Hindlimb muscle (tissue), 1 donor: ENCODE measurements at regions not wholly inside any gene's neighbourhood (a gene's known extent, or its start where the extent isn't known, plus 50 kb on each side); places are given as distances from the start of the nearest gene placed in this dataset.
"Not testable (repeated sequence)": the region's sequence is repeated elsewhere in the genome, so short reads cannot be mapped to it uniquely, and the experiment has no call there.

Source experiments
- DNase-seq: peaks from one replicate; pipeline ENCODE4 v3.0.0-alpha.2; 2013

DNA sequence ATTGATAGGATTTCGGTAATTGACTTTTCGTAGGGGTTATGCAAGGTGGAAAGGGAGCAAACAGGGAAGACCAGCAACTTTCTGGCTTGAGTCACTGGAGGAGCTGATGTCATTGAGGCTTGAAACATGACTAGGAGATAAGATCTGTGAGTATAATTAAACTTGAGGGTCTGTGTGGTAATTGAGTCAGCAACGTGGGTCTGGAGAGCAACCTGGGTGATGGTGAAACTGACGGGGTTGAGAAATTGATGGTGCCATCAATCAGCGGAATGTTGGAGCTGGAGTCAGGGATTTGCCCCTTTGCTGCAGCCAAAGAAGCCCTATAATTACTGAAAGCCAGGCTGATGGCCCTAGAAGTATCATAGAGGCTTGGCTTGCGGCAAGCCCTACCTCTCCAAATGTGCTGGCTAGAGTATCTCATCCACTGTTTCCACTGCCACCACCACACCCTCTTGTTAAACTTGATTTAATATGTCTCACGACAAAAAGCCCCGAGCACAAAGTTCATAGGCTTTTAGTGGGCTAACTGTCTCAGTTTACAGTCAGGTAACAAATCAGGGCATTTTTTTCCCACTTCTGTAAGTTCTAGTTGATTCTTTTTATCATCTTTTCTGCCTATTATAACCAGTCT, 186.9 kb upstream of the ELAC2 start:
- no peak for DNase-seq

DNA sequence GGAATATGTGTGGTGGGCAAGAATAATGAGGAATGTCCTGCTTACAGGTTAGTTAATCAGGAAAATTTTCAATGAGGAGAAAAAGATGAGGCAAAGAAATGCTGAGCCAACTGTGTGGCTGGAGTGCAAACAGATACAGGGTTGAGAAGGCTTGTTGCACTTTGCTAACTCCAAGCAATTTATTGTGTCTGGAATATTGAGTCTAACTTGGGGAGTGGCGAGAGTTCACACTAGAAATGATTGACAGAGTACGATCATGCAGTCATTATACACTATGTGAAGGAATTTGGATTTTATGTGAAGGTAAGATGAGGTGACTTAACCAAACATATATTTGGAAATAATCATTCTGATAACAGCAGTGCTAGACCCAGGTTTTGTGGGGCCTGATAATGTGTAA, 185.0 kb upstream of the ELAC2 start:
- no peak for DNase-seq

DNA sequence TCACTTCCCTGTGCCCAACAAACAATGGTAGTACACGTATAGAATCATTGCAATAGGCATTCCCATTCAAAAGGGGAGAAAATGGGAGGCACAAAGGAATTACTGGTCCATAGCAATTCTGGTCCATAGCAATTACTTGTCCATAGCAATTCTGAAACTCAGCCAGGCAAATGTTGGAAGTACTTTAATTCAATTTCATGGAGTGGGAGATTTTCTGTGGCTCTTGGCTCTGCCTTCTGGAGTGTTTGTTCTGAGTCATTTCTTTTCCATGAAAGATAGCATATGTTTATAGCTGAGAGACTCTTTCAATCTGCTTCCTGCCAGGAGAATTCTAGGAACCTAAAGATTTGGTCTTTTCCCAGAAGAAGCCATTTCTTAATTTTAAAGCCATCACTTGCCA, 182.8 kb upstream of the ELAC2 start:
- DNase-seq: no peak

DNA sequence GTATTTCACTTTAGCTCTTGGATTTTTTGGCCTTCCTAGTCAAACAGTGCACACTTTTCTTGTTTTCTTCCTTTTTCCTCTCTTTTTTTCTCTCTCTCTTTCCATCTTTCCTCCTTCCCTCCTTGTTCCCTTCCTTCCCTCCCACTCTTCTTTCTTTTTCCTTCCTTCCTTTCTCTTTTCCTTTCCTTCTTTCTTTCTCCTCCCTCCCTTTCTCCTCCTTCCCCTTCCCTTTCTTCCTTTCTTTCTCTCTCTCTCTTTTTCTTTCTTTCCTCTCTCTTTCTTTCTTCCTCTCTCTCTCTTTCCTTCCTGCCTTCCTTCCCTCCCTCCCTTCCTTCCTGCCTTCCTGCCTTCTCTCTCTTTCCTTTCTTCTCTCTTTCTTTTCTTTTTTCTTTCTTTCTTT, 181.6 kb upstream of the ELAC2 start:
- DNase-seq: no peak

DNA sequence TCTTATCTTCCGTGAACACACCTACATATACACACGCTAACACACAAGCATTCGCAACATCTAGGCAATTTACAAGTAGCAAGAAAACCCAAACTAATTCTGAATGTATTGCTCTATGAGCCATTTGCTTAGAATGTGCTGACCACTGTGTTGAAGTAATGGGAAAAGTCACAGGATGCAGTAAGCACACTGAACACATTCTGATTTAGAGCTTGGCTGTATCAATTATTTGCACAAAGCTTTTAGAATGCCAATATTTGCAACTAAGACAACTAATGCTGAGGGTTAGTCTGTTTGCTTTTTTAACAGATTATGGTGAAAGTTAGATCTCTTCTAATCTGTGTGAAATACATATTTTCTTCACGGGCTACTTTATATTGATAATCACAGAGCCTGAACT, 179.8 kb upstream of the ELAC2 start:
- no peak for DNase-seq

DNA sequence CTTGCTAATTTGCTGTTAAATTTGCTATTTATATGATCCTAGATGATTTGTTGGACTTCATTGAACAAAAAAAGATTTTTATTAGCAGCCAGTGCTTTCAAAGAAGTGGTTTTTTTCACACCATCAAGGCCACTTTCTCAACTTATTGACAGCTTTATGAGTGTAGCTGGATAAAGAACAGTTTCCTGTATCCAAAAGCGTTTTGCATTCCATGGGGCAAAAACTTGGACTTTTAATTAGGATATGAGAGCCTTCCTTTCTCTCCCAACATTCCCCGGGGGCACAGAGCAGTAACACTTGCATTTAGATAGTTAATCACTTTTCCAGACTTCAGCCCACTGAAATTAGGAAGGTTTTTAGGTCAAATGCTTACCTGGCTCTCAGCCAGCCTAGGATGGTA, 177.1 kb upstream of the ELAC2 start:
- DNase-seq: no peak

DNA sequence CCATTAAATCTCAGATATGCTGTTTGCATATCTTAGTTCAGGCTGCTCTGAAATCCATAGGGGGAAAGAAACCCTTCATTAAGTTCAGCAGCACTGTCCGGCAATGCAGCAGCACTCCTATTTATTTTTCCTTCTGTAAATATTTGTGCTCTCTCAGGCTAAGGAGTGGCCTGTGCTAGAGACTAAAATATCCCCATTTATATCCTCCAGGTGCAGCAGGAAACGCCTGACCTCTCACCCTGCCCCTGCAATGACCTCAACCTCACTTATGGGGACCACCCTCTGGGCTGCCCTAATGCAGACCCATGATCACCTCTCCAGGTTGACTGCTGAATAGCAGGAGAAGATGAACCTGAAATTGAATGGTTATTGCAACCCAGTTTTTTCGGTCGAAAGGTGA, 165.0 kb upstream of the ELAC2 start:
- no peak for DNase-seq

DNA sequence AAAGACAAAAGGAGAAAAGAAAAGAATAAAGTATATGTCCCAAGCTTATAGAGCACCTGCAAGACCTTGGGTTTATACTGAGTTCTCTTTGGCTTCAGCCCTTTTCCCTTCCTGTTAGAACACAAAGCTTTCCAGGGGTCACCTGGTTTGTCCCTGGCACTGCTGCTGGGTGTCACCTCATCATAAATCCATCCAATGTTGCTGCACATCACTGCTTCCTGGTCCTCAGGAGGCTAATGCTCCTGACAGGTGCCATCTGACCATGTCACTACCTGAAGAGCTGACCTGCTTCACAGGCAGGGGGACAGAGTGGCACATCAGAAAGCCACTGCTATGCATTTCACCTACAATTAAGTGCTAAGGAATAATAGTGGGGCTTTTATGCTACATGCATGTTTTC, 164.6 kb upstream of the ELAC2 start:
- DNase-seq: no peak

DNA sequence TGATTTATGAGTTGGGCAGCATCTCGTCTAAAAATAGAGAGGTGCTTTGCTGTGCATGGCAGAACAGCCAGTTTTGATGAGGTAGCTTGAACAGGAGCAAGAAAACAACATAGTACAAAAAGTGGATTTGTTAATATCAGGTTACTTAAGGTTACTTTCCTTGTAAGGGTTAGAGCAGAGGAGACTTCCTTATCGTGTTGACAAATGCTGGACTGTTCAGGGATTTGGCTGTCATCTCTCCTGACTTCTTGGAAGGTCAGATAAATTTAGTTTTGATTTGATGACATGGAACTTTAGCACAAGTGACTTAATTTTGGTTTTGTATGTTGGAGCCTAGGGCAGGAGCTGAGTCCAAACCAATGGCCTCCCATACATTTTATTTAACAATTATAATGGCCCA, 163.9 kb upstream of the ELAC2 start:
- DNase-seq: no peak

DNA sequence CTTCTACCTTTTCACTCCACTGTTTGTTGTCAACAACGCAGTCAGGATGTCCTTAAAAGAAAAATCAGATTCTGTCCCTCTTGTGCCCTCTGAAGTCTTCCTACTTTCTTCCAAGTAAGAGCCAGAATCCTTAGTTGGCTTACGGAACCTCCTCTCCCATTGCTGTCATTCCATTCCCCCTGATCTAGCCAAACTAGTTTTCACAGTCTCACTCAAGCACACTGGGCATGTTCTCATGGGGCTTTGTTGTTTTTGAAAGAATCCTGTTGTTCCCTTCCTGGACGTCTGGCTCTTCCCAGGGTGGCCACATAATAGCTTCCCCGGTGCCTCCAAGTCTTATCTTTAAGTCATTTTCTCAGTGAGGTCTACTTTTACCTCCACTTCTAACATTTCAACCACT, 158.6 kb upstream of the ELAC2 start:
- DNase-seq: no peak

DNA sequence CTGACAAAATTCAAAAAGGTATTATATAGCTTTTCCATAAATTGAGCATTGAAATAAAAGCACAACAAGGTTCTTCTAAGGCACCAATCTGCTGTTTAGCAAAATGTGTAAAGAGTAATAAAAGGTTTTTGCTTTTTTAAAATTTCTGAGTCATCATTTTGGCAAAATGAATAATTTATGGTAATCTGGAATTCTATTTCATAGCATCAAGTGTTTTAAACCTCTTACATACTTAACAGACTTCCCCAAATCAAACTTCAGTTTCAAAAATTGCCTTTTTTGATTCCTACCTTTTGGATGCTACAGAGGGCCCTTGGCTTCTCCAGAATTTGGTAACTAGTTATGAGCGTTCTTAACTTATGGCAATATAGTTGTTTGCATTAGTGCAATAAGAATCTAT, 154.0 kb upstream of the ELAC2 start:
- no peak for DNase-seq

DNA sequence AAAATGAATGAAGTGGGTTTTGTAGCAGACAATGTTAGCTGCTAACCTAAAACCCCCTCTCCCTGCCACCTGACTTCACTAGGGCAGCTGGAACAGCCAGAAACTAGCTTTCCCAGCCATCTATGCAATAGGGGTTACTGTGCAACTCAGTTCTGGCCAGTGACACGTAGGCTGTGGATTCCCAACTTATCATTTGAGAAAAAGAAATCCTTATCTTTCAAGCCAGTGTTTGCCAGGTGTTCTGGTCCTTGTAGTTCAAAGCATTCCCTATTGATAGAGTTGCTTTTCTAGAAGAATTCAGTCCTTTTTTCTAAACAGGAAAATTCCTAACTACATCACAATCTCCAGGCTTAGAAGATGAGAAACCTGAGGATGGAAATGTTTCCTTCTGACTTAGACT, 144.5 kb upstream of the ELAC2 start:
- no peak for DNase-seq

DNA sequence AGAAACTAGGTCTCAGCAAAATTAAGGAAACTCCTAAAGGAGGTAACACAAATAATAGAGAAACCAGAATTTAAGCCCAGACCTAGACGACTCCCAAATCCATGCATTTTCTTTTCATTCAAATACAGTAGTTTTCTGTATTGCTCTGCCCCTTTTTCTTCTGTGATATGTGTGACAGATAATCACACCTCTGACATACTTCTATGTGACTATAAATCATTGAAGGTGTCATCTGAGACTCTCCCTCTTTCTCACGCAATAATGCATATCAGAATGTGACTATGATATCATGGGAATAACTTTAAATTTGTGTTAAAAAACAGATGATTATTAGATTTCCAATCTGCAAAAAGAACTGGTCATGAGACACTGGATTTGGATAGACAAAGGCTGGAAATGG, 143.0 kb upstream of the ELAC2 start:
- DNase-seq: no peak

DNA sequence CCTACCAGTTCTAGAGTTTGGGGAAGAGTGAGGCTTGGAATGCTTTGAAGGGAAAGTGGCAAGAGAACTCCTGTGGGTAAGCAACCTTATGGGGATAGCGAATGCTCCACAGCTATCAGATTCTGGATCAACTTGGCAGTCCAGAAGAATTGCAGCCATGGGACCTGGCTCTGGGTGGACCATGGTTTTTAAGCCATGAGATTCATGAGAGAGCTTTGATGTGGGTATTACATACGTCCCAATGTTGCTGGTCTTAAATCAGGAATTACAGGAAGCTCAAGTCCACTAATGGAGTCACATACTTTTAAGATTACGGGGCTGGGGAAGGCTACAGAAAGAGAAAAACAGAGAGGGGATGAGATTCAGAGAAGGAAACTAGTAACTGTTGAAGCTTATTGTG, 142.5 kb upstream of the ELAC2 start:
- DNase-seq: no peak

DNA sequence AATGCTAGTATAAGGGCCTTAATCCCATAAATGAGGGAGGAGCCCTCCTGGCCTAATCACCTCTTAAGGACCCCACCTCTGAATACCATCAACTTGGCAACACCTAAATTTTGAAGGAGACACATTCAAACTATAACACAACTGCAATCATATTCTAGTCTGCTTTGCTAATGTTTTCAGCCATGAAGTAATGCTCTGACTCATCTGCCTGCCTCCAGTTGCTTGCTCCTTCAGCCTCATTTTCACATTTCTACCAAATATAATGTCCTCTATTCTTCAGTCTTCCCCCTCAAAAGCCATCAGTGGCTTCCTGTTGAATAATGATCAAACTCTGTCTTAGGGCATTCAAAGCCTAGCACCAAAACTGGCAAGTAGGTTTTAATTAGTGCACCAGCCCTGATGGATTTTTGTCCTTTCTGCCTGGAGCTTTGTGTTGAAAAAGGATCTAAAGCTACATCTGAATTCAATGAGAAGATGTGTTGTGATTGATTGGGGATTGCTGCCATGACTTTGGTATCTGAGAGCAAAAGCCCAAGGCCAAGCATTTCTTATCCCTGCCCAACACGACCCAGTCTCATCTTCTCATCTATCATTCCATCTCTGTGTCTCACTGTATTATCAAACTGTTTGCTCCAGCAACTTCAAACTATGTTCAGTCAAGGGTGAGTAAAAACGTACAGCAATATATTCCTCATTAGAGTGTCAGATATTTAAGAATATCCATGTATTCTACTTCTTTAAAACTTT, 140.8 kb upstream of the ELAC2 start:
- no peak for DNase-seq

DNA sequence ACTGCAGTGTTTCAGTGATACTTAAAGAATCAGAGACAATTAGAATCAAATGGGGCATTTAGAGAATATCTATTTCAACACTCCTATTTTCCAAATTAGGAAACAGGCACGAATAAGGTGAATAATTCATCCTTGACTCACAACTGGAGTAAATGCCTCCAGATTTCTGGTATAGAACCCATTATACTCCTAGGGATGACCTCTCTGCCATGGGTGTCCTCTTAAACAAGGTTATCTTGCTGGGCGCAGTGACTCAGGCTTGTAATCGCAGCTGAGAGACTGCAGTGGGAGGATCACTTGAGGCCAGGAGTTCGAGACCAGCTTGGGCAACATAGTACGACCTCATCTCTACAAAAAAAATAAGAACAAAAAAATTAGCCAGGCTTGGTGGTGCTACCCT, 139.8 kb upstream of the ELAC2 start:
- DNase-seq: no peak

DNA sequence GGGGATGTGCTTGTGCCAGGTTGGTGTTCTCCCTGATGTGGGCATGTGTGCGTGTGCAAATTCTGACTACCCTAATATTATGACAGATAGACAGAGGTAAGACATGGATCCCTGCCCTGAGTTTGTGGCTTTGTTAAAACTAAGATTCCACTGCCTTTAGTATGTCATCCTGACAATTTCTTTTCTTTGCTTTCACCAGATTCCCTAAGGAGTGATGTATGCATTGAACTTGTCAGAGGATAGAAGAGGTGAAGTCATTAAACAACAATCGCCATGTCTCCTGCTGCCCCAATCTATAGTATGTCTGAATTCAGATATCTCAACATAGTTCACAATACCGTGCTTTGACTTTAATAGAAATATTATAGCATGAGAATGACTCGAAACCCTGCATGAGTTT, 137.1 kb upstream of the ELAC2 start:
- no peak for DNase-seq

DNA sequence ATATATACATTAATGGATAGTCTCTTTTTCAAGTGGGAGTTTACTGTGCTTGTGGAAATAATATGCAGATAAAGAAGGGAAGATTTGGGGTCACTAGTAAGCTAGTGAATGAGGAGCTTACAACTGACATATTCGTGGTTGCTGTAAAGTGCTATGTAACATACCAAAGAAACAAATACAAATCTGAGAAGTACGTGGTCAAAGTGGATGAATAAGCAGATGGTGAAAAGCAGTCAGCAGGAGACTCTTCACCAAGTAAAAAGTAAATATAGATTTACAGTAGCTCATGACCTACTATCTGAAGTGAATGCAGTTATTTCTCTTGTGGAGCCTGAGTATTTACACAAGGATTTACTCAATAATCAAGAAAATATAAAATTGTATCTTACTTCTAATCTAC, 136.6 kb upstream of the ELAC2 start:
- DNase-seq: no peak

DNA sequence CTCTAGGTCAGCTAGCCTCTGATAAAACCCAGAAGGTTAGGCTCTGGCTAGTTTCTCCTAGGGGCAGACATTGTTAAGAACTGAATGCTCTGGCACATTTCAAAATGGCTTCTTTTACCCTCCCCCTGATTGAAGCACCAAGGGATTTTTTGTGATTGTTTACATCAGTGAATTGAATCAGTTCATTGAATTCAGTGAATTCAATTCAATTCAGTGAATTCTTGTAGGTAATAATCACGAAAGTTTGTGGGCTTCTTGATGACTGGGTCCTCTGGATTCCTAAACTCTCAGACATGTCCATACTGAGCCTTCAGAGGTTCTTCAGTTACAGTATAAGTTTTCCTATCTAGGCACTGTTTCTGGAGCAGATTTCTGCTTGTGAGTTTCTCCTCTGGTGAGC, 135.2 kb upstream of the ELAC2 start:
- DNase-seq: no peak

DNA sequence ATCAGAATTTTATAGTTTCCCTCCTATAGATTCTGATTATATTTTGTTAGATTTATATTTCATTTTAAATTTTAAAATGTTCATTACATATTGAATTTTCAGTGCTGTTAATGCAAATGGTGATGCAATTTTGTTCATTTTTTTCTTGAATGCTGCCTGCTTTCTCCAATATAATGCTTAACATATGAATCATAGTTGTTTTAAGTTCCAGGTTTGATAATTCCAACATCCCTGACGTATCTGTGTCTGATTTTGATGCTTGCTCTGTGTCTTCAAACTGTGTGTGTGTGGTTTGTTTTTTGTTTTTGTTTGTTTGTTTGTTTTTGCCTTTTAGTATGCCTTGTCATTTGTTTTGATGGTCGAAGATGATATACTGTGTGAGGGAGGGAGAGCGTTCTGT, 134.7 kb upstream of the ELAC2 start:
- no peak for DNase-seq

DNA sequence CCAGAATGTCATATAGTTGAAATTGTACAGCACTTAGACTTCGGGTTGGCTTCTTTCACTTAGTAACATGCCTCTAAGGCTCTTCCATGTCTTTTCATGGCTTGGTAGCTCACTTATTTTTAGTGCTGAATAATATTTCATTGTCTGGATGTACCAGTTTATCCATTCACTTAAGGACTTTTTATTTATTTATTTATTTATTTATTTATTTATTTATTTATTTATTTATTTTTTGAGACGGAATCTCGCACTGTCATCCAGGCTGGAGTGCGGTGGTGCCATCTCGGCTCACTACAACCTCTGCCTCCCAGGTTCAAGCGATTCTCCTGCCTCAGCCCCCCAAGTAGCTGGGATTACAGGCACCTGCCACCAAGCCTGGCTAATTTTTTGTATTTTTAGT, 132.9 kb upstream of the ELAC2 start:
- DNase-seq: not testable (repeated sequence)

DNA sequence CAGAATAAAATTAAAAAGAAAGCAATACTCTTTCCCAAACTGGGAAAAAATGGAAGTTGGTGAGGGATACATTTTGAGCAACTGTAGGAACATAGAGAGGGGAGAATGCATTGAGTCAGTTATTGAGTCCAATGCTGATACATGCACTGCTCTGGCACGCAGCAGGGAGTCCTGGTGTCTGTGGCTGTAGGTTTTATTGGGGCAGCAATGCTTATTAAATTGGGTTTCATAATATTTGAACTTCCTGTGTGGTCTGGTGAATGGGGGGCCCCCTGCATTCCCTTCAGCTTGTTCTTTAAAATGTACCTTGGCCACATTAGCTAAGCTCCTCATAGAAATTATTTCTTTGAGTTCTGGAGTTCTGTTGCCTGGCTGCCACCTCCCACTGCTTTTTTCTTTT, 125.2 kb upstream of the ELAC2 start:
- DNase-seq: no peak

DNA sequence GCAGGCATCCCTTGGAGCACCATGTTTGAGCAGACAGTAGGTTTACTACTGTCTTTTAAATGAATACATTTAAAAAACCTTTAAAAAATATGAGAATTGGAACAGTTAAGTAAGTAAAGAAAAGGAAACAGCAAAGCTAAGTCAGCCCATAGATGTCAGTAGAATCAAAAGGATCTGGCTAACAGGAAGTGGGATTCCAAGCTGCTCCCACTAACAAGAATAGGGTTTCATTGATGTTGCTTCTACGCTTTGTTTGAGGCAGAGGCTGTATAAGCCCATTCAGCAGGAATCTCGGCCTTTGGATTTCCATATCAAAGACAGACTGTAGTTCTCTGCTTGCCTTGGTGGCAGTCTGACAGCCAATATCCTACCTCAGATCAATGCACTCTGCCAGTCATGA, 122.9 kb upstream of the ELAC2 start:
- no peak for DNase-seq

DNA sequence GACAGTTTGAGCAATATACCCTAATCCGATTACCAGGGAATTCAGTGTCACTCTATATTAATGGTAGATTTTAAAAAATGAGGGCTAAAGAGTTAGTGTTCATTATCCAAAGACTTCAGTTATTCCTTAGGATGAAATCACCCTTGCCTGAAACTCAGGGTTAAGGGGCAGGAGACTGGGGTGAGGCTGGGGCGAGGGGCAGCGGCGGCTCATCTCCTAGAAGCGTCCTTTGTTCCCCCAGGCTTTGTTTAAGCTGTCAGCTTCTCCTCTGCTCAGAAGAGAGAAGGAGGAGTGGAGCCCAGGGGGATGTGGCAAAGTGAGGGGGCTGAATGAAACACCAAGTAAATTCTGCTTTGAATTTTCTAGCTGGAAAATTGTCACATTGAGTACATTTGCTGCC, 117.7 kb upstream of the ELAC2 start:
- no peak for DNase-seq

DNA sequence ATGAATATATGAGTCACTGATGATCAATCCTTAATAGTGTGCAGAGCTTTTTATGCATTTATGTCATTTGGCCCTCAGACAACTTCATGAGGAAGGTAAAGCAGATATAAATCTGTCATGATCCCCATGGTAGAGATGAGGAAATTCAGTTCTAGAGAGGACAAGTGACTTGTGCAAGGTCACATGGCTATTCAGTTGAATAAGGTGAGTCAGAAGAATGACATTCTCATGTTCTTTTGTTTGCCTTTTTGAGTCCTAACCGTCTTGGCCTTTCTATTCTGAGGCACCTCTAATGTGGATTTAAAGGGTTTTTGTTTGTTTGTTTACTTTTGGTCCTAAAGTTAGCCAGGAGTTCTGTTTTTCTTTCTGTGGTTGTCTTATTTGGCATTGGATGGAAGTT, 116.2 kb upstream of the ELAC2 start:
- DNase-seq: no peak
